ENCODE measurements at regions not wholly inside any gene's neighbourhood (a gene's known extent, or its start where the extent isn't known, plus 50 kb on each side); places are given as distances from the start of the nearest gene placed in this dataset.

GRCh38 chr4:11889099-11889498, 460.4 kb upstream of the HS3ST1 start:
- ChIA-PET CTCF (no interaction called here), POLR2A (no interaction called here)
- ATAC-seq (no peak), DNase-seq (no peak)
- no peaks in the 10 kb centered on the region for H3K4me1 Mint-ChIP-seq
- no peak overlapping the region for H3K27ac Mint-ChIP-seq
- intact Hi-C loops (cut with micrococcal nuclease): no loop called here
- Histone ChIP-seq H3K27me3 (ENCODE audit: control insufficient read depth in 2 of 2, insufficient read depth in 2 of 2, low read length in 2 of 2) (no peaks in the 10 kb centered on the region), H3K27ac (ENCODE audit: low read depth, low read length) (no peak overlapping the region), H3K36me3 (ENCODE audit: control insufficient read depth in 2 of 3, insufficient read depth in 3 of 3, low read length in 3 of 3) (no peaks in the 10 kb centered on the region), H3K9me3 (ENCODE audit: control insufficient read depth in 2 of 3, low read length in 3 of 3) (no peaks in the 10 kb centered on the region), H3K4me1 (ENCODE audit: control insufficient read depth in 2 of 2, insufficient read depth in 2 of 2, low read length in 2 of 2) (no peaks in the 10 kb centered on the region), H3K4me3 (ENCODE audit: low read length) (no peak overlapping the region)
- no peaks in the 10 kb centered on the region for H3K36me3 Mint-ChIP-seq
- H3K9me3 Mint-ChIP-seq: peaks cover 0 to 16% (median 0%) of the 10 kb centered on the region in 11 donors
- no peak overlapping the region for H3K4me3 Mint-ChIP-seq
- peaks cover 0 to 16% (median 0%) of the 10 kb centered on the region in 5 donors for H3K27me3 Mint-ChIP-seq

DNA sequence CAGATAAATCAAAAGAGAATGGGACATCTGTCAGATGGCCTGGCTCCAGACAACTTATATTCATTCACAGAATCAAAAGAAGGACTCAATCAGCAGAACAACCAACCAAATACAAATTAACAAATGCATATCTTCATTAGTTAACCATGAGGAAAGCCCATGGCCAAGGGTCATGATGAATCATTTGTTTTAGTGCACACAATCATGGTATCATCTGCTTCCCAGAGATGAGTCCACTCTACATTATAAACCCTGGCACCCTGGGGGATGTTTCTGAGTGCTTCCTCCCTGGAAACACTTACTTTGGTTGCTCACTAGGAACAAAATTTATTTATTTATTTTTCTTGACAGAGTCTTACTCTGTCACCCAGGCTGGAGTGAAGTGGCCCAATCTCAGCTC, 453.3 kb upstream of the HS3ST1 start:
- H3K27me3 ChIP-seq (ENCODE audit: control insufficient read depth in 2 of 2, insufficient read depth in 2 of 2, low read length in 2 of 2): no peaks in the 10 kb centered on the region
- H3K36me3 Mint-ChIP-seq: no peaks in the 10 kb centered on the region
- ATAC-seq: no peak
- H3K4me1 Mint-ChIP-seq: no peaks in the 10 kb centered on the region
- no peak overlapping the region for H3K4me3 ChIP-seq (ENCODE audit: low read length)
- peaks cover 0 to 14% (median 3%) of the 10 kb centered on the region in 5 donors for H3K27me3 Mint-ChIP-seq
- H3K27ac Mint-ChIP-seq: no peak overlapping the region
- CTCF ChIA-PET: no interaction called here
- POLR2A ChIA-PET: no interaction called here
- H3K36me3 ChIP-seq (ENCODE audit: control insufficient read depth in 2 of 3, insufficient read depth in 3 of 3, low read length in 3 of 3): no peaks in the 10 kb centered on the region
- H3K9me3 ChIP-seq (ENCODE audit: control insufficient read depth in 2 of 3, low read length in 3 of 3): no peaks in the 10 kb centered on the region
- peaks cover 0 to 7% (median 4%) of the 10 kb centered on the region in 11 donors for H3K9me3 Mint-ChIP-seq
- no peak for DNase-seq
- H3K4me3 Mint-ChIP-seq: no peak overlapping the region
- H3K27ac ChIP-seq (ENCODE audit: low read depth, low read length): no peak overlapping the region
- intact Hi-C loops (cut with micrococcal nuclease): no loop called here
- no peaks in the 10 kb centered on the region for H3K4me1 ChIP-seq (ENCODE audit: control insufficient read depth in 2 of 2, insufficient read depth in 2 of 2, low read length in 2 of 2)

DNA sequence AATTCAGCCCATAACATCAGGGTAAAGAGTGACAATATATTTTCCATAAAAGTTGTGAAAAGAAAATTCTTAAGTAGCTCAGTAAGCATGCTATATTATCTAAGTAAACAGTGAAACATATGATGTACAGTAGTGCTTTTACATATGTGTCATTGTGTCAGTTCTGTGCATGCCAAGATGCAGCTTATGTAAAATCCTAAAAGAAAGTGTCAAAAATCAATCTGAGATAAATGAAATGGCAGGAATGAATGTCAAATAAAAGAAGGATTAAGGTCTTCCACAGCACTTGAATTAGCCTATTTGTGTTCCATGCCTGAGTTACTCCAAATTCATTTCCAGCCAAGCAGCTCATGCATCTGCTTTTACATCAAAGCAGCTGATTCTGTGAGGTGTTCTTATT, 452.7 kb upstream of the HS3ST1 start:
- H3K4me3 Mint-ChIP-seq: no peak overlapping the region
- peaks cover 0 to 14% (median 3%) of the 10 kb centered on the region in 5 donors for H3K27me3 Mint-ChIP-seq
- POLR2A ChIA-PET: no interaction called here

DNA sequence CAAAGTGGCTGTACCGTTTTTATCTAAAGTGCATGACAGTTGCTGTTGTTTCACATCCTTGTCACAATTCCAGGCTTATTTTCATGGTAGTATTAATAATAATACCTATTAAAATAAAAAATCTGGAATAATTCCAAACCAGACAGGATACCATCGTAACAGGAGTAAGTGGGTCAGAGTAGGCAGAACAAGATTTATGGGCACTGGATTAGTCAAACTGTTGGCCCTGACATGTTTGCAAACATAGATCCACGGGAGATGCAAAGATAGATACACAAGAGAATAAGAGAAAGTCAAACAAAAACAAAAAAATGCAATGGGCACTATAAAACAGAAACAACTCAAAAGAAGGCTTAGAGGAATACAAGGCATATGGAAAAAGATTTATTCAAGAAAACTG, 449.5 kb upstream of the HS3ST1 start:
- no peak overlapping the region for H3K27ac Mint-ChIP-seq
- no peaks in the 10 kb centered on the region for H3K36me3 Mint-ChIP-seq
- H3K4me3 Mint-ChIP-seq: no peak overlapping the region
- no peak overlapping the region for H3K4me3 ChIP-seq (ENCODE audit: low read length)
- H3K4me1 Mint-ChIP-seq: no peaks in the 10 kb centered on the region
- no peak for ATAC-seq
- H3K9me3 Mint-ChIP-seq: peaks cover 0 to 23% (median 9%) of the 10 kb centered on the region in 11 donors
- intact Hi-C loops (cut with micrococcal nuclease): no loop called here
- no peaks in the 10 kb centered on the region for H3K36me3 ChIP-seq (ENCODE audit: control insufficient read depth in 2 of 3, insufficient read depth in 3 of 3, low read length in 3 of 3)
- no peaks in the 10 kb centered on the region for H3K27me3 ChIP-seq (ENCODE audit: control insufficient read depth in 2 of 2, insufficient read depth in 2 of 2, low read length in 2 of 2)
- ChIA-PET CTCF (interaction anchor here (0.6 to 0.7 kb wide), 2 partner anchors 383 to 1343 kb away, joined by 3 read pairs; no protein-coding TSS in a partner anchor), POLR2A (no interaction called here)
- peaks cover 0 to 6% (median 0%) of the 10 kb centered on the region in 3 experiments for H3K9me3 ChIP-seq (ENCODE audit: control insufficient read depth in 2 of 3, low read length in 3 of 3)
- H3K4me1 ChIP-seq (ENCODE audit: control insufficient read depth in 2 of 2, insufficient read depth in 2 of 2, low read length in 2 of 2): no peaks in the 10 kb centered on the region
- no peak overlapping the region for H3K27ac ChIP-seq (ENCODE audit: low read depth, low read length)
- DNase-seq: no peak
- peaks cover 0 to 4% (median 0%) of the 10 kb centered on the region in 5 donors for H3K27me3 Mint-ChIP-seq

More for the DNA sequence above, 452.7 kb upstream of the HS3ST1 start:
- ATAC-seq: no peak
- DNase-seq: no peak
- H3K27ac Mint-ChIP-seq: no peak overlapping the region
- H3K27me3 ChIP-seq (ENCODE audit: control insufficient read depth in 2 of 2, insufficient read depth in 2 of 2, low read length in 2 of 2): no peaks in the 10 kb centered on the region
- H3K36me3 Mint-ChIP-seq: no peaks in the 10 kb centered on the region
- no peak overlapping the region for H3K4me3 ChIP-seq (ENCODE audit: low read length)
- intact Hi-C loops (cut with micrococcal nuclease): no loop called here
- H3K36me3 ChIP-seq (ENCODE audit: control insufficient read depth in 2 of 3, insufficient read depth in 3 of 3, low read length in 3 of 3): no peaks in the 10 kb centered on the region
- no peak overlapping the region for H3K27ac ChIP-seq (ENCODE audit: low read depth, low read length)
- no peaks in the 10 kb centered on the region for H3K4me1 Mint-ChIP-seq
- CTCF ChIA-PET: no interaction called here
- H3K9me3 ChIP-seq (ENCODE audit: control insufficient read depth in 2 of 3, low read length in 3 of 3): no peaks in the 10 kb centered on the region
- H3K9me3 Mint-ChIP-seq: peaks cover 0 to 12% (median 7%) of the 10 kb centered on the region in 11 donors
- H3K4me1 ChIP-seq (ENCODE audit: control insufficient read depth in 2 of 2, insufficient read depth in 2 of 2, low read length in 2 of 2): no peaks in the 10 kb centered on the region

- Mint-ChIP-seq H3K4me1 (no peaks in the 10 kb centered on the region), H3K4me3 (no peak overlapping the region), H3K27ac (no peak overlapping the region), H3K9me3 (peaks cover 0 to 23% (median 9%) of the 10 kb centered on the region in 11 donors), H3K27me3 (peaks cover 0 to 4% (median 0%) of the 10 kb centered on the region in 5 donors), H3K36me3 (no peaks in the 10 kb centered on the region)
- DNase-seq: no peak
- CTCF ChIA-PET: no interaction called here
- Histone ChIP-seq H3K4me1 (ENCODE audit: control insufficient read depth in 2 of 2, insufficient read depth in 2 of 2, low read length in 2 of 2) (no peaks in the 10 kb centered on the region), H3K9me3 (ENCODE audit: control insufficient read depth in 2 of 3, low read length in 3 of 3) (peaks cover 0 to 6% (median 0%) of the 10 kb centered on the region in 3 experiments), H3K36me3 (ENCODE audit: control insufficient read depth in 2 of 3, insufficient read depth in 3 of 3, low read length in 3 of 3) (no peaks in the 10 kb centered on the region), H3K4me3 (ENCODE audit: low read length) (no peak overlapping the region), H3K27ac (ENCODE audit: low read depth, low read length) (no peak overlapping the region), H3K27me3 (ENCODE audit: control insufficient read depth in 2 of 2, insufficient read depth in 2 of 2, low read length in 2 of 2) (no peaks in the 10 kb centered on the region)
- ATAC-seq: no peak
- POLR2A ChIA-PET: no interaction called here
- intact Hi-C loops (cut with micrococcal nuclease): no loop called here
Observed at GRCh38 chr4:11876104-11876503, 447.4 kb upstream of the HS3ST1 start.

DNA sequence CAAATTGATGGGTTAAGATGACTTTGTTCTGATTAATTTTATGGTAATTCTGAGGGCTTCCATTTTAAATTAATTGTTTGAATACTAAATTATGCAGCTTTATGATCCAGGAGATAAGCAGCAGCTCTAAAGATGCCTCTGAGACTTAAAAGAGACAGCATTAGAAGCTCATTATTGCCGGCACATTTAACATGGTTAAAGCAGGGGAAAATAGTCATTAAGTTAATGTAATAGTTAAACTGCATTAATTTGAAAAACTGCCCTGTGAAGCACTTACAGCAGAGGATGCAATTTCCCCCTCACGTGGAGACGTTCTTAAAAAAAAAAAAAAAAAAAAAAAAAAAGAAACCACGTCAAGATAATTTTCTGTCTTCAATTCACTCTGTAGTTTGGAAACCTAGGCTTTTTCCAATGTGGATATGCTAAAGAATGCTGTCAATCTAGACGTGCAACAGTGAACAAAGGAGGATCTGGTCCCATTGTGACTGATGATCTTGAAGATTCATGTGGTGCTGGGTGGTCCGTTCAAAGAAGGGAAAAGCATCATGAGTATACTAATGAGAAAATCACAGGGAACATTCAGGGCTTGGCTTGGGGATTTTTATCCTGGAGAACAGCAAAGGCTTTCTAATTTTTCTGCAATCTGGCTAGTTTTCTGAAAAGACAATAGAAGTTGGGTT, 440.6 kb upstream of the HS3ST1 start:
- peaks cover 0 to 8% (median 0%) of the 10 kb centered on the region in 5 donors for H3K27me3 Mint-ChIP-seq
- intact Hi-C loops (cut with micrococcal nuclease): no loop called here
- POLR2A ChIA-PET: no interaction called here
- Histone ChIP-seq H3K36me3 (ENCODE audit: control insufficient read depth in 2 of 3, insufficient read depth in 3 of 3, low read length in 3 of 3) (no peaks in the 10 kb centered on the region), H3K27me3 (ENCODE audit: control insufficient read depth in 2 of 2, insufficient read depth in 2 of 2, low read length in 2 of 2) (no peaks in the 10 kb centered on the region), H3K4me3 (ENCODE audit: low read length) (no peak overlapping the region), H3K4me1 (ENCODE audit: control insufficient read depth in 2 of 2, insufficient read depth in 2 of 2, low read length in 2 of 2) (no peaks in the 10 kb centered on the region), H3K27ac (ENCODE audit: low read depth, low read length) (no peak overlapping the region), H3K9me3 (ENCODE audit: control insufficient read depth in 2 of 3, low read length in 3 of 3) (no peaks in the 10 kb centered on the region)
- H3K4me1 Mint-ChIP-seq: no peaks in the 10 kb centered on the region
- no peaks in the 10 kb centered on the region for H3K36me3 Mint-ChIP-seq
- no peak for DNase-seq
- no peak for ATAC-seq
- peaks cover 0 to 6% (median 0%) of the 10 kb centered on the region in 11 donors for H3K9me3 Mint-ChIP-seq
- no peak overlapping the region for H3K4me3 Mint-ChIP-seq
- CTCF ChIA-PET: no interaction called here
- no peak overlapping the region for H3K27ac Mint-ChIP-seq

GRCh38 chr4:11866391-11866790, 437.7 kb upstream of the HS3ST1 start:
- intact Hi-C loops (cut with micrococcal nuclease): no loop called here
- CTCF ChIA-PET: no interaction called here
- peaks cover 0 to 3% (median 0%) of the 10 kb centered on the region in 5 donors for H3K36me3 Mint-ChIP-seq
- Histone ChIP-seq H3K27me3 (ENCODE audit: control insufficient read depth in 2 of 2, insufficient read depth in 2 of 2, low read length in 2 of 2) (no peaks in the 10 kb centered on the region), H3K27ac (ENCODE audit: low read depth, low read length) (no peak overlapping the region), H3K4me3 (ENCODE audit: low read length) (no peak overlapping the region), H3K4me1 (ENCODE audit: control insufficient read depth in 2 of 2, insufficient read depth in 2 of 2, low read length in 2 of 2) (no peaks in the 10 kb centered on the region), H3K36me3 (ENCODE audit: control insufficient read depth in 2 of 3, insufficient read depth in 3 of 3, low read length in 3 of 3) (no peaks in the 10 kb centered on the region), H3K9me3 (ENCODE audit: control insufficient read depth in 2 of 3, low read length in 3 of 3) (no peaks in the 10 kb centered on the region)
- ATAC-seq (no peak), DNase-seq (no peak)
- POLR2A ChIA-PET: no interaction called here
- H3K4me3 Mint-ChIP-seq: no peak overlapping the region
- peaks cover 0 to 12% (median 4%) of the 10 kb centered on the region in 5 donors for H3K27me3 Mint-ChIP-seq
- no peaks in the 10 kb centered on the region for H3K4me1 Mint-ChIP-seq
- no peak overlapping the region for H3K27ac Mint-ChIP-seq
- H3K9me3 Mint-ChIP-seq: peaks cover 0 to 11% (median 0%) of the 10 kb centered on the region in 11 donors

All from naive thymus-derived CD4-positive, alpha-beta T cell (primary cell).